ENCODE measurements at regions not wholly inside any gene's neighbourhood (a gene's known extent, or its start where the extent isn't known, plus 50 kb on each side); places are given as distances from the start of the nearest gene placed in this dataset.

DNA sequence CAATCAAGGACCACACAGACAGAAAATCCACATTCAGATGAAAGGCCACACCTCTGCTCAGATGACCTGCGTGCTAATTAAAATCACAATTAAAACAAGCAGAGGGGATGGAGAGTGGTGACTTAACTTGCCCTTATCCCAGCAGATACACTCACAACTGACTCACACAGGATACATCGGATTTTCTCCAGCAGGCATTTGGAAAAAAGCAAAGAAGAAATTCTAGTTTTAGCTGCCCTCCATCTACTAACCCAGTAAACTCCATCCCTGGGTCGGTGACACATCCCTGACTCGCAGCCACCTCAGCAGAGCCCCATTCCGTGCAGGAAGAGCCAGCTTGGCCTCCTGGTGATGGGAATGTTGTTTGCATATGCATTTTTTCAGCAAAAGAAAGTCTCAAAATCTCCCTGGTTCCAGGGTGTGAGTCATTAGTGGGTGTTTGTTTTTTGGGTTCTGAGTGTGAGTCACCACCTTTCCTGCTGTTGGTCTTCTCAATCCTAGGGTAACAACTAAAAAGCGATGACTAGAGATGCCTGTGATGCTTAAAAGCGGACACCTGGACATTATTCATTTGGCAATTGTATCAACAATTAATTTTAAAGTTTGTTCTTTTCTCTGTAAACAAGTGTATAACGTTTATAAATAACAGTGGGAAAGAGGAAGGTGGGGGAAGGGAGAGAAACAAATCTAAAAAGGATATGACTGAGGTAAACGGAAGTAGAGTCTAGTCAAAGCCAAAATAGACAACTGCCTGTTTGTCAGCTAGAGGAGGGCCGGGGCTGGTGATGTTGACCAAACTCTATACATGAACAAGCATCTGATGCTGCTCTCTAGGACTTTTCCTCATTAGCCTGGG lies 49.8 kb upstream of the SLC4A7 start:
- peak overlapping the region; percentile 91 for H3K27ac ChIP-seq
- in situ Hi-C loops (cut with HindIII; ENCODE audit: low pct_ligation_motif_present, low sequenced_read_pairs), result no loop called here
- H3K27me3 ChIP-seq (replicated peaks), result no peaks in the 10 kb centered on the region
- H3K36me3 ChIP-seq (replicated peaks), result no peaks in the 10 kb centered on the region
- no peak overlapping the region for H3K4me3 ChIP-seq (ENCODE audit: low read depth, low read length)
- TF ChIP-seq, protein P1, sequence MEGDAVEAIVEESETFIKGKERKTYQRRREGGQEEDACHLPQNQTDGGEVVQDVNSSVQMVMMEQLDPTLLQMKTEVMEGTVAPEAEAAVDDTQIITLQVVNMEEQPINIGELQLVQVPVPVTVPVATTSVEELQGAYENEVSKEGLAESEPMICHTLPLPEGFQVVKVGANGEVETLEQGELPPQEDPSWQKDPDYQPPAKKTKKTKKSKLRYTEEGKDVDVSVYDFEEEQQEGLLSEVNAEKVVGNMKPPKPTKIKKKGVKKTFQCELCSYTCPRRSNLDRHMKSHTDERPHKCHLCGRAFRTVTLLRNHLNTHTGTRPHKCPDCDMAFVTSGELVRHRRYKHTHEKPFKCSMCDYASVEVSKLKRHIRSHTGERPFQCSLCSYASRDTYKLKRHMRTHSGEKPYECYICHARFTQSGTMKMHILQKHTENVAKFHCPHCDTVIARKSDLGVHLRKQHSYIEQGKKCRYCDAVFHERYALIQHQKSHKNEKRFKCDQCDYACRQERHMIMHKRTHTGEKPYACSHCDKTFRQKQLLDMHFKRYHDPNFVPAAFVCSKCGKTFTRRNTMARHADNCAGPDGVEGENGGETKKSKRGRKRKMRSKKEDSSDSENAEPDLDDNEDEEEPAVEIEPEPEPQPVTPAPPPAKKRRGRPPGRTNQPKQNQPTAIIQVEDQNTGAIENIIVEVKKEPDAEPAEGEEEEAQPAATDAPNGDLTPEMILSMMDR (IDR thresholded peaks at IDR 0.05; ENCODE audit: low read depth, low read length, missing control alignments), result peak; percentile 79
- DNase-seq, result peak; percentile 97
